ENCODE measurements at regions not wholly inside any gene's neighbourhood (a gene's known extent, or its start where the extent isn't known, plus 50 kb on each side); places are given as distances from the start of the nearest gene placed in this dataset.

GRCh38 chr6:142605922-142606485 is 304.2 kb downstream of the ADGRG6 start:
- Histone ChIP-seq H2AK5ac (ENCODE audit: low read depth, low read length) (no peak overlapping the region), H3K4me1 (ENCODE audit: control insufficient read depth in 2 of 2, insufficient read depth in 1 of 2, low read depth in 1 of 2, low read length in 2 of 2) (no peaks in the 10 kb centered on the region), H4K8ac (ENCODE audit: low read depth, low read length) (no peak overlapping the region), H2BK5ac (ENCODE audit: low read length) (no peak overlapping the region), H4K91ac (ENCODE audit: low read depth, low read length, poor library complexity) (no peak overlapping the region), H3K4me2 (ENCODE audit: insufficient read depth, low read length, poor library complexity, severe bottlenecking) (no peak overlapping the region), H3K9ac (ENCODE audit: low read depth, low read length, poor library complexity) (no peak overlapping the region), H3K14ac (ENCODE audit: low read length) (no peak overlapping the region), H2BK12ac (ENCODE audit: low read length) (no peak overlapping the region), H3K27ac (replicated peaks; ENCODE audit: low read length) (no peak overlapping the region), H3K27me3 (ENCODE audit: control insufficient read depth in 3 of 3, insufficient read depth in 3 of 3, low read depth in 1 of 3, low read length in 3 of 3) (peaks cover 0 to 3% (median 0%) of the 10 kb centered on the region in 3 experiments), H2BK15ac (ENCODE audit: low read length) (no peak overlapping the region), H3K4me3 (ENCODE audit: low read length in 2 of 2) (no peak overlapping the region), H3K36me3 (replicated peaks in 1 of 2; ENCODE audit: control insufficient read depth in 2 of 2, insufficient read depth in 2 of 2, low read length in 2 of 2) (no peaks in the 10 kb centered on the region), H3K23ac (ENCODE audit: low read depth, low read length, poor library complexity) (no peak overlapping the region), H2BK120ac (ENCODE audit: low read depth, low read length) (no peak overlapping the region), H3K4ac (ENCODE audit: low read length) (no peak overlapping the region), H3K9me3 (replicated peaks in 1 of 2; ENCODE audit: control insufficient read depth in 2 of 2, insufficient read depth in 1 of 2, low read depth in 1 of 2, low read length in 2 of 2) (peaks cover 0 to 1% of the 10 kb centered on the region in 2 donors), H3K79me1 (ENCODE audit: low read depth, low read length) (no peaks in the 10 kb centered on the region), H2AFZ (ENCODE audit: low read length) (no peak overlapping the region), H3K18ac (ENCODE audit: low read length) (no peak overlapping the region)
- DNase-seq (ENCODE audit: low spot score): no peak
- WGBS, 2 donors (ENCODE audit: extremely low coverage in 2 of 2, insufficient read length in 2 of 2, insufficient replicate concordance in 1 of 2): no CpG with 5 or more reads among the region's 6 CpGs

GRCh38 chr6:142612956-142613355 is 311.1 kb downstream of the ADGRG6 start:
- no peak overlapping the region for H4K91ac ChIP-seq (ENCODE audit: low read depth, low read length, poor library complexity)
- peaks cover 0 to 6% (median 0%) of the 10 kb centered on the region in 3 experiments for H3K27me3 ChIP-seq (ENCODE audit: control insufficient read depth in 3 of 3, insufficient read depth in 3 of 3, low read depth in 1 of 3, low read length in 3 of 3)
- no peak overlapping the region for H2AK5ac ChIP-seq (ENCODE audit: low read depth, low read length)
- no peak for DNase-seq (ENCODE audit: low spot score)
- no peak overlapping the region for H3K14ac ChIP-seq (ENCODE audit: low read length)
- H3K23ac ChIP-seq (ENCODE audit: low read depth, low read length, poor library complexity): no peak overlapping the region
- H2BK12ac ChIP-seq (ENCODE audit: low read length): no peak overlapping the region
- no peak overlapping the region for H3K4me3 ChIP-seq (ENCODE audit: low read length in 2 of 2)
- H3K4me2 ChIP-seq (ENCODE audit: insufficient read depth, low read length, poor library complexity, severe bottlenecking): no peak overlapping the region
- H3K27ac ChIP-seq (replicated peaks; ENCODE audit: low read length): no peak overlapping the region
- no peaks in the 10 kb centered on the region for H3K36me3 ChIP-seq (replicated peaks in 1 of 2; ENCODE audit: control insufficient read depth in 2 of 2, insufficient read depth in 2 of 2, low read length in 2 of 2)
- no peak overlapping the region for H3K18ac ChIP-seq (ENCODE audit: low read length)
- H2BK120ac ChIP-seq (ENCODE audit: low read depth, low read length): no peak overlapping the region
- H3K79me1 ChIP-seq (ENCODE audit: low read depth, low read length): no peaks in the 10 kb centered on the region
- WGBS, 2 donors (ENCODE audit: extremely low coverage in 2 of 2, insufficient read length in 2 of 2, insufficient replicate concordance in 1 of 2): no CpG with 5 or more reads among the region's 3 CpGs
- H3K4ac ChIP-seq (ENCODE audit: low read length): no peak overlapping the region
- no peaks in the 10 kb centered on the region for H3K9me3 ChIP-seq (replicated peaks in 1 of 2; ENCODE audit: control insufficient read depth in 2 of 2, insufficient read depth in 1 of 2, low read depth in 1 of 2, low read length in 2 of 2)
- H2BK5ac ChIP-seq (ENCODE audit: low read length): no peak overlapping the region
- H2BK15ac ChIP-seq (ENCODE audit: low read length): no peak overlapping the region
- H3K4me1 ChIP-seq (ENCODE audit: control insufficient read depth in 2 of 2, insufficient read depth in 1 of 2, low read depth in 1 of 2, low read length in 2 of 2): no peaks in the 10 kb centered on the region
- no peak overlapping the region for H3K9ac ChIP-seq (ENCODE audit: low read depth, low read length, poor library complexity)
- H2AFZ ChIP-seq (ENCODE audit: low read length): no peak overlapping the region
- no peak overlapping the region for H4K8ac ChIP-seq (ENCODE audit: low read depth, low read length)

- H3K4me3 ChIP-seq (ENCODE audit: low read length in 2 of 2): no peak overlapping the region
- H4K91ac ChIP-seq (ENCODE audit: low read depth, low read length, poor library complexity): no peak overlapping the region
- H3K9ac ChIP-seq (ENCODE audit: low read depth, low read length, poor library complexity): no peak overlapping the region
- no peaks in the 10 kb centered on the region for H3K36me3 ChIP-seq (replicated peaks in 1 of 2; ENCODE audit: control insufficient read depth in 2 of 2, insufficient read depth in 2 of 2, low read length in 2 of 2)
- no peak for DNase-seq (ENCODE audit: low spot score)
- no peak overlapping the region for H3K27ac ChIP-seq (replicated peaks; ENCODE audit: low read length)
- peaks cover 0 to 4% (median 0%) of the 10 kb centered on the region in 3 experiments for H3K27me3 ChIP-seq (ENCODE audit: control insufficient read depth in 3 of 3, insufficient read depth in 3 of 3, low read depth in 1 of 3, low read length in 3 of 3)
- H3K4ac ChIP-seq (ENCODE audit: low read length): no peak overlapping the region
- H3K23ac ChIP-seq (ENCODE audit: low read depth, low read length, poor library complexity): no peak overlapping the region
- no CpG with 5 or more reads among the region's 2 CpGs for WGBS, 2 donors (ENCODE audit: extremely low coverage in 2 of 2, insufficient read length in 2 of 2, insufficient replicate concordance in 1 of 2)
- H2BK12ac ChIP-seq (ENCODE audit: low read length): no peak overlapping the region
- no peak overlapping the region for H2AFZ ChIP-seq (ENCODE audit: low read length)
- no peak overlapping the region for H3K14ac ChIP-seq (ENCODE audit: low read length)
- H3K18ac ChIP-seq (ENCODE audit: low read length): no peak overlapping the region
- H2BK5ac ChIP-seq (ENCODE audit: low read length): no peak overlapping the region
- no peak overlapping the region for H4K8ac ChIP-seq (ENCODE audit: low read depth, low read length)
- no peak overlapping the region for H3K4me2 ChIP-seq (ENCODE audit: insufficient read depth, low read length, poor library complexity, severe bottlenecking)
- no peak overlapping the region for H2BK120ac ChIP-seq (ENCODE audit: low read depth, low read length)
- H3K9me3 ChIP-seq (replicated peaks in 1 of 2; ENCODE audit: control insufficient read depth in 2 of 2, insufficient read depth in 1 of 2, low read depth in 1 of 2, low read length in 2 of 2): no peaks in the 10 kb centered on the region
- H2BK15ac ChIP-seq (ENCODE audit: low read length): no peak overlapping the region
- no peaks in the 10 kb centered on the region for H3K79me1 ChIP-seq (ENCODE audit: low read depth, low read length)
- H2AK5ac ChIP-seq (ENCODE audit: low read depth, low read length): no peak overlapping the region
- H3K4me1 ChIP-seq (ENCODE audit: control insufficient read depth in 2 of 2, insufficient read depth in 1 of 2, low read depth in 1 of 2, low read length in 2 of 2): no peaks in the 10 kb centered on the region
Observed at GRCh38 chr6:142613981-142614380, 312.2 kb downstream of the ADGRG6 start.

- H3K9me3 ChIP-seq (replicated peaks in 1 of 2; ENCODE audit: control insufficient read depth in 2 of 2, insufficient read depth in 1 of 2, low read depth in 1 of 2, low read length in 2 of 2): no peaks in the 10 kb centered on the region
- no peak overlapping the region for H2AK5ac ChIP-seq (ENCODE audit: low read depth, low read length)
- H3K27ac ChIP-seq (replicated peaks; ENCODE audit: low read length): no peak overlapping the region
- H4K8ac ChIP-seq (ENCODE audit: low read depth, low read length): no peak overlapping the region
- no peak overlapping the region for H3K23ac ChIP-seq (ENCODE audit: low read depth, low read length, poor library complexity)
- no peak overlapping the region for H2BK120ac ChIP-seq (ENCODE audit: low read depth, low read length)
- no peaks in the 10 kb centered on the region for H3K4me1 ChIP-seq (ENCODE audit: control insufficient read depth in 2 of 2, insufficient read depth in 1 of 2, low read depth in 1 of 2, low read length in 2 of 2)
- H3K4me3 ChIP-seq (ENCODE audit: low read length in 2 of 2): no peak overlapping the region
- H3K9ac ChIP-seq (ENCODE audit: low read depth, low read length, poor library complexity): no peak overlapping the region
- H3K4me2 ChIP-seq (ENCODE audit: insufficient read depth, low read length, poor library complexity, severe bottlenecking): no peak overlapping the region
- H3K79me1 ChIP-seq (ENCODE audit: low read depth, low read length): no peaks in the 10 kb centered on the region
- no CpG with 5 or more reads among the region's 3 CpGs for WGBS, 2 donors (ENCODE audit: extremely low coverage in 2 of 2, insufficient read length in 2 of 2, insufficient replicate concordance in 1 of 2)
- no peak overlapping the region for H3K14ac ChIP-seq (ENCODE audit: low read length)
- no peak for DNase-seq (ENCODE audit: low spot score)
- H2AFZ ChIP-seq (ENCODE audit: low read length): no peak overlapping the region
- H2BK12ac ChIP-seq (ENCODE audit: low read length): no peak overlapping the region
- no peak overlapping the region for H4K91ac ChIP-seq (ENCODE audit: low read depth, low read length, poor library complexity)
- no peak overlapping the region for H2BK5ac ChIP-seq (ENCODE audit: low read length)
- no peak overlapping the region for H3K18ac ChIP-seq (ENCODE audit: low read length)
- no peak overlapping the region for H3K4ac ChIP-seq (ENCODE audit: low read length)
- H3K36me3 ChIP-seq (replicated peaks in 1 of 2; ENCODE audit: control insufficient read depth in 2 of 2, insufficient read depth in 2 of 2, low read length in 2 of 2): no peaks in the 10 kb centered on the region
- H2BK15ac ChIP-seq (ENCODE audit: low read length): no peak overlapping the region
- H3K27me3 ChIP-seq (ENCODE audit: control insufficient read depth in 3 of 3, insufficient read depth in 3 of 3, low read depth in 1 of 3, low read length in 3 of 3): peaks cover 0 to 4% (median 0%) of the 10 kb centered on the region in 3 experiments
Observed at GRCh38 chr6:142617158-142617557, 315.4 kb downstream of the ADGRG6 start.

All from neuronal stem cell (in vitro differentiated cells).